D721Med (cell line): ENCODE measurements at regions not wholly inside any gene's neighbourhood (a gene's known extent, or its start where the extent isn't known, plus 50 kb on each side); places are given as distances from the start of the nearest gene placed in this dataset.
A peak's percentile ranks its signal among the peaks of the same experiment; 100 is the strongest.

Experiments used
- DNase-seq: peaks from one replicate; pipeline ENCODE4 v3.0.0; 2011; ENCODE audit warnings: low spot score; ENCODE audit not compliant: insufficient read length
- FAIRE-seq: peaks from 2 replicates; lab custom pipeline; 2011; peaks lifted over from hg19 to GRCh38; lab: Jason Lieb, UNC
- TF ChIP-seq, protein P1 (sequence below): IDR thresholded peaks from 2 replicates; pipeline ENCODE4 v1.5.1; 2012; ENCODE audit warnings: mild to moderate bottlenecking, control low read depth; ENCODE audit not compliant: insufficient read depth; ENCODE audit errors: missing control alignments

DNA sequence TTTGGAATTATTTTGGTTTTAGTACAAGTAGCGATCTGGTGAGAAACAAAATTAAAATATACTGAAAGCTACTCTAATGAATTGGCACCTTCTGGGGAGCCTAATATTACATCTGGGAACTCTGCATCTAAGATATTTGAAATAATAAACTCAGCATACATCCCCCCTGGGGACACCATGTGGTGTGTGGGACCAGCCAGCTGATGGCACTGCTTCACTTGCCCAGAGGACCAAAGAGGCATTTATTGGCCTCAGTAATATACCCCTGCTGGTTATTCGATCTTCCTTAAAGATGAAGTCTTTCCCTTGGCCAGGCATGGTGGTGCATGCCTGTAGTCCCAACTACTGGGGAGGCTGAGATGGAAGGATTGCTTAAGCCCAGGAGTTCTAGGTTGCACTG lies 195.1 kb upstream of the AUTS2 start:
- TF ChIP-seq, protein P1, sequence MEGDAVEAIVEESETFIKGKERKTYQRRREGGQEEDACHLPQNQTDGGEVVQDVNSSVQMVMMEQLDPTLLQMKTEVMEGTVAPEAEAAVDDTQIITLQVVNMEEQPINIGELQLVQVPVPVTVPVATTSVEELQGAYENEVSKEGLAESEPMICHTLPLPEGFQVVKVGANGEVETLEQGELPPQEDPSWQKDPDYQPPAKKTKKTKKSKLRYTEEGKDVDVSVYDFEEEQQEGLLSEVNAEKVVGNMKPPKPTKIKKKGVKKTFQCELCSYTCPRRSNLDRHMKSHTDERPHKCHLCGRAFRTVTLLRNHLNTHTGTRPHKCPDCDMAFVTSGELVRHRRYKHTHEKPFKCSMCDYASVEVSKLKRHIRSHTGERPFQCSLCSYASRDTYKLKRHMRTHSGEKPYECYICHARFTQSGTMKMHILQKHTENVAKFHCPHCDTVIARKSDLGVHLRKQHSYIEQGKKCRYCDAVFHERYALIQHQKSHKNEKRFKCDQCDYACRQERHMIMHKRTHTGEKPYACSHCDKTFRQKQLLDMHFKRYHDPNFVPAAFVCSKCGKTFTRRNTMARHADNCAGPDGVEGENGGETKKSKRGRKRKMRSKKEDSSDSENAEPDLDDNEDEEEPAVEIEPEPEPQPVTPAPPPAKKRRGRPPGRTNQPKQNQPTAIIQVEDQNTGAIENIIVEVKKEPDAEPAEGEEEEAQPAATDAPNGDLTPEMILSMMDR, result peak; percentile 45
- DNase-seq (no peak), FAIRE-seq (no peak)

DNA sequence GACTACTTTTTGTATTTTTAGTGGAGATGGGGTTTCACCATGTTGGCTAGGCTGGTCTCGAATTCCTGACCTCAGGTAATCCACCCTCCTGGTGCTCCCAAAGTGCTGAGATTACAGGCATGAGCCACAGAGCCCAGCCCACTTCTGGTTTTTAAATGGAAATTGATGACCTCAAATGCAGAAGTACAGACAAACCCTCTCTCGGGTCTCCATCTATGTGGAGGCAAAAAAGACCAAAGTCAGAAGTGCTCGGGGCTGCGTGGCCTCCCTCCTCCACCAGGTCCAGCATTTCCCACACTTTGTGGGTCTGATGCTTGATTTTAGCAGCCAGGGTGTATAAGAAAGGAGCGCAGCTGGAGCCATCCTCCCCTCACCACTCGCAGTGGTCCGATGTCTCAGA lies 187.3 kb upstream of the AUTS2 start:
- DNase-seq (no peak), FAIRE-seq (no peak)
- TF ChIP-seq, protein P1, result no peak

DNA sequence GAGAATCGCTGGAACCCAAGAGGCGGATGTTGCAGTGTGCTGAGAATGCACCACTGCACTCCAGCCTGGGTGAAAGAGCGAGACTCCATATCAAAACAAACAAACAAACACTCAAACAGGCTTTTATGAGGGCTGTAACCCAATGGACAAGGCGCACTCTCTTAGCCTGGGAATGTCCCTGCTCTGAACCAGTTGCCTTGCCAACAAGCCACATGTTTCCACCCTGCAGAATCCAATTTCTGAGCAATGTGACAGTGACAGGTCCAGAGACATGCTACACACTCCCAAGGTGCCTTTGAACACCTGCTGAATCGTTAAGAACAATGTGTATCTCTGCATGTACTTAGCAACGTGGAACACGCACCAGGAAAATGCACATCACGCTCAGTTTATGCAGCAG lies 186.8 kb upstream of the AUTS2 start:
- TF ChIP-seq, protein P1, result no peak
- FAIRE-seq (no peak), DNase-seq (no peak)

DNA sequence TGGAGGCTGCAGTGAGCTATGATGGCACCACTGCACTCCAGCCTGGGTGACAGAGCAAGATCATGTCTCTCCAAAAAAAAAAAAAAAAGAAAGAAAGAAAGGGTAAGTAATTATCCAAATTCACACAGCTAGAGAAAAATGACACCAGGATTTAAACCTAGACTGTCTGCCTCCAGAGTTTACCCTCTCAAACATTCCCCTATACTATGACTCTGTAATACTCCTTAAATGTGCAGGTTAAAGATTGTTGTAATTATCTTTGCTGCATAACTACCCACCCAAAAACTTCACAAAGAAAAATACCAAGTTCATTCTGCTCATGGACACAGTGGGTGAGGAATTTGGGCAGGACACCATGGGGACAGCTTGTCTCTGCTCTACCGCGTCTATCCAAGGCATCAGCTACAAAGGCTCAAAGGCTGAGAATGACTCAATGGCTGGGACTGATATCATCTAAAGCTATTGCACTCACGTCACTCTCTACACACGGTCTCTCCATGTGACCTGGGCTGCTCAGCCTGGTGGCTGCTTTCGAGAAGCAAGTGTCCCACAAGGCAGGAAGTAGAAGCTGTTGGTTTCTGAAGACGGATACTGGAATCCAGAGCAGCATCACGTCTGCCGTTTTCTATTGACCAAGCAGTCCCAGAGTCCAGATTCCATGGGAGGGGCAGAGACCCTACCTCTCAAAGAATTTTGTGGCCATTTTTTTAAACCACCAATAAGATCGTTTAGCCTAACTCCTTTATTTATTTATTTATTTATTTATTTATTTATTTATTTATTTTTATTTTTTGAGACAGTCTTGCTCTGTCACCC lies 185.7 kb upstream of the AUTS2 start:
- no peak for FAIRE-seq
- DNase-seq, result no peak
- TF ChIP-seq, protein P1, result no peak

DNA sequence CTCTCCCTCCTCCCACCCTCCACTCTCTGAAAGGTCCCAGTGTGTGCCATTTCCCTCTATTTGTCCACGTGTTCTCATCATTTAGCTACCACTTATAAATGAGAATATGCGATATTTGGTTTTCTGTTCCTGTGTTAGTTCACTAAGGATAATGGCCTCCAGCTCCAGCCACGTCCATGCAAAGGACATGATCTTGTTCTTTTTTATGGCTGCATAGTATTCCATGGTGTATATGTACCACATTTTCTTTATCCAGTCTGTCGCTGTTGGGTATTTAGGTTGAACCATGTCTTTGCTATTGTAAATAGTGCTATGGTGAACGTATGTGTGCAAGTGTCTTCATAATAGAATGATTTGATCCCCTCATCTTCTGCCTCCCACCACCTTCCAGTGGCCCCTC lies 183.7 kb upstream of the AUTS2 start:
- FAIRE-seq (no peak), DNase-seq (no peak)
- TF ChIP-seq, protein P1, result no peak

DNA sequence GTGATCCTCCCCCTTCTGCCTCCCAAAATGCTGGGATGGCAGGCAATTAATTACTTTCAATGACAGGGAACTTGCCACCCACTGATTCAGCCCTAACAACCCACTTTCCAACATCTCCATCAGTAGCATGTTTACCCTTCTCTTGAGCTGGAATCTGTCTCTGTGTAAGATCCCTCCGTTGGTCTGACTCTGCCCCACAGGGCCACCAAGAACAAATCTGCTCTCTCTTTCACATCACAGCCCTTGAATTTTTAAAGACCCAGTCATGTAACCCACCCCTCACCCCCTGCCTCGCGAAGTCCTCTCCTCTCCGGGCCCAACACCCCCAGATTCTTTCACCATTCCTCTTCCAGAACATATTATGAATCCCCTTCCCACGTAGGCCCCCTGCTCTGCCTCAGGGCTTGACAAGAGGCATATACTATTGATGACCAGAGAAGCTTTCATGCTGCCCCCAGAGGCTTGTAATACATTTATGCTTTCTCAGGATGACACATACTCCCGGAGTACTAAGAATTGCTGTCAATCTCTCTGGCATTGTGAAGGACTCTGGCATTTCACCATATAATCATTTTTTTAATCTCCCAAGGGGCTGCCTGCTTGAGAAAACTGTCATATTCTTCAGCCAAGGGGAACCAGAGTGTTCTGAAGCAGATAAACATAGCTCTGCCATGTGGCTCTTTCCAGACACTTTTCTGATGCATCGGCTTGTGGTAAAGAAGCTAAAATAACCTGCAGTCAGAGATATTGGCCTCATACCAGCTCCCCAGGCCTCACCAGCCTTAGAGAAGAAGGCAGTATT lies 179.2 kb upstream of the AUTS2 start:
- TF ChIP-seq, protein P1, result no peak
- FAIRE-seq (no peak), DNase-seq (no peak)
